Hippocampal formation (tissue), 2 donors: ENCODE measurements at regions not wholly inside any gene's neighbourhood (a gene's known extent, or its start where the extent isn't known, plus 50 kb on each side); places are given as distances from the start of the nearest gene placed in this dataset.
A peak's percentile ranks its signal among the peaks of the same experiment; 100 is the strongest.
"Not testable (repeated sequence)": the region's sequence is repeated elsewhere in the genome, so short reads cannot be mapped to it uniquely, and the experiment has no call there.

ENCODE experiments used
- DNase-seq, 2 donors: peaks; one replicate each; lab custom pipeline; 2025; lab: John Stamatoyannopoulos, UW

DNA sequence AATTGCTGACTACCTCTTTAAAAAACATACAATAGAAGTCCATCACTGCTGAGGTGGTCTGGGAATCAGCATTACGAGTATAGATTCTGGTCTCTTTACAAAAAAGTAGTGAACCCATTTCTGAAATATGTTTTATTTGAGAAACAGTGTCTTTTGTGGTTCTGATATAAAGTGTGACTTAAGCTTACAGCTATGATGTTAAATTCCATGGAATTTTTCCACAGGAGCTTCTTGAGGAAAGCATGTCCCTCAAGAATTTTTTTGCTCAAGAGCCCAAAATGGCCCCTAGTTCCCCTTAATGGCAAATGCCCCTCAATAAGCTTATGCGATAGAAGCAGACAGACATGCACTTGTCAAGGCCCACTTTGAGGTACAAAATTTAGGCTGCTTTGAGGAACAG is 265.7 kb downstream of the FAM170A start:
- DNase-seq, result no peak

- no peak for DNase-seq
These were observed 267.6 kb downstream of the FAM170A start for GRCh38 chr5:119896826-119897536.

DNA sequence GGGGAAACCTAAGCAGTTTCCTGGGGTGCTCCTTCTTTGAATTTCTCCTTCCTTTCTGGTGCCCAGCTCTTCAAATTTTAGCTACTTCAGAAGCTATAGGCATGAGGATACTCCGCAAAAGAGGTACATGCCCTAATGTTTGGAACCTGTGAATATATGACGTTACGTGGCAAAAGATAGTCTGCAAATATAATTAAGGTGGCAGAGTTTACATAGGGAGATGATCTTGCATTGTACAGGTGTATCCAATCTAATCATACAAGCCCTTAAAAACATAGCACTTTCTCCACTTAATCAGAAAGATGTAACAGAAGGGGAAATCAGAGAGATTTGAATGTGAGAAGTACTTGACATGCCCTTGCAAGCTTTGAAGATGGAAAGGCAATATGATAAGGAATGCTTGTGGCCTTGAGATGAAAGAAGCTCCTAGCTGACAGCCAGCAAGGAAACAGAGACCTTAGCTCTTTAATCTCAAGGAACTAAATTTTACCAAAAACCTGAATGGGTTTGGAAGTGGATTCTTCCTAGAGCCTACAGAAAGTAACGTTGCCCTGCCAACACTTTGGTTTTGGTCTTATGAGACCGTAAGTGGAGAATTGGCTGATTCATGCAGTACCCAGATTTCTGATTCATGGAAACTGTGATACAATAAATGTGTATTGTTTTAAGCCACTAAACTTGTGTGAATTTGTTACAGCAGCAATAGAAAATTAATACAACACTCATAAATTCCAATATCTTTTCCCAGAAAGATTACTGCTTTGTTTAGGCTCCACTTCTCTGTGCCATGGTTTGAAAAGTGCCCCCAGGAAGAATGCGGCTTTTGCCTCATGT is 268.4 kb downstream of the FAM170A start:
- no peak for DNase-seq

DNA sequence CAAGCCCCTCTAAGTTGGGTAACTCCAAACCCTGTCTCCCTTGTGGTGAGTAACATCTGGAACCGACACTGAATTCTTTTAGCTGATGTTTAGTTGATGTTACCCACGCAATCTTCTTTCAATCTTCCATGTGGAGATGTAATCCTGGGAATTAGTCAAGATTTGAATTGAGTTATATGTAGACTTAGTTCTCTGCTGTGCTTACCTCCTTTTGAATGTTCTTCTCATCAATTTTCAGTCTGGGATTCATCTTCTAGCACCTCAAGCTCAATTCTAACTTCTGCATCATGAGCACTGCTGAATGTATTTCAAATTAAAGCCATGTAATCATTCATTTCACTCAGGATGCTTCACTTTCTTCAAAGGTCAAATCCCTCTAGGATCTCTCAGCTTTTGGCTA is 270.6 kb downstream of the FAM170A start:
- DNase-seq, result no peak

DNA sequence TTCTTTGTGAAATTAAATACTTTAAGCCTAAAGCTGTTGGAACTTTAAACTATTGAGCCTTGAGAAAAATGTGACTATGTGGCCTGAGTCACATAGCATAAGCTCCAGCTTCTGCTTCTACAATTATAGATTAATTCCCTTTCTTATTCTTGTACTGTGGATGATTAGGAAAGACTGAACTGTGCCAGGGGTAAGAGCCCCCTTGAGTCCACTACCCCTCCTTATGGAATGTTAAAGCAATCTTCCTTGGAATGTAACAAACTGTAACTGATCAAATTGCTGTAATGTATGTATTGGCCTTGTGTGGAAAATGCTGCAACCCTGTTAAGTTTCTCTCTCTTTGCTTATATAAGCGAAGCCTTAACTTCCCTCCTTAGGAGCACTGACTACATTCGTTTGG is 273.2 kb downstream of the FAM170A start:
- no peak for DNase-seq

GRCh38 chr5:119913425-119913824 is 284.1 kb downstream of the FAM170A start:
- no peak for DNase-seq

GRCh38 chr5:119919279-119919678 is 289.9 kb downstream of the FAM170A start:
- no peak for DNase-seq

GRCh38 chr5:119926301-119926700 is 296.9 kb downstream of the FAM170A start:
- no peak for DNase-seq

GRCh38 chr5:119928974-119929373 is 299.6 kb downstream of the FAM170A start:
- no peak for DNase-seq

DNA sequence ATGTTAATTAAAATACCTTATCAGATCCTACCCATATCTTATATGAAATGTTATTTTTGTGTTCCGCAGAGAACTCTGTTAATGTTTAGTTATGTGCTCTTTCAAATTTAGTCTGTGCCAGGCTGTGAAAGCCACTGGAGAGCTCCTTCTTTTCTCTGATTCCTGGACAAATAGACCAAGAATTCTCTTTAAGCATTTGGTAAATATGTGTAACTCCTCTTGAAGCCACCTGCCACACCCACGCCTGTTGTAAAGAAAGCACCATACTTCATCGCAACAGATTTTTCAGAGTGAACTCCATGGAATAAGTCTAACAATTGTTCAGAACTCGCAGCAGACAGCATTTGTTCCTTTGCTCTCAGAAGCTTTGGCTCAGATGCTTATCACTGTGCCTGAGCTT is 301.1 kb downstream of the FAM170A start:
- peak in 1 of 2 donors; percentile 10 for DNase-seq

GRCh38 chr5:119943148-119943547 is 313.8 kb downstream of the FAM170A start:
- no peak for DNase-seq

- DNase-seq, result peak in 1 of 2 donors; percentile 7
These were observed 316.3 kb downstream of the FAM170A start for GRCh38 chr5:119945691-119946090.

GRCh38 chr5:119948162-119948561 is 318.8 kb downstream of the FAM170A start:
- DNase-seq, result no peak

- no peak for DNase-seq
These were observed 320.2 kb downstream of the FAM170A start for GRCh38 chr5:119949426-119949999.

DNA sequence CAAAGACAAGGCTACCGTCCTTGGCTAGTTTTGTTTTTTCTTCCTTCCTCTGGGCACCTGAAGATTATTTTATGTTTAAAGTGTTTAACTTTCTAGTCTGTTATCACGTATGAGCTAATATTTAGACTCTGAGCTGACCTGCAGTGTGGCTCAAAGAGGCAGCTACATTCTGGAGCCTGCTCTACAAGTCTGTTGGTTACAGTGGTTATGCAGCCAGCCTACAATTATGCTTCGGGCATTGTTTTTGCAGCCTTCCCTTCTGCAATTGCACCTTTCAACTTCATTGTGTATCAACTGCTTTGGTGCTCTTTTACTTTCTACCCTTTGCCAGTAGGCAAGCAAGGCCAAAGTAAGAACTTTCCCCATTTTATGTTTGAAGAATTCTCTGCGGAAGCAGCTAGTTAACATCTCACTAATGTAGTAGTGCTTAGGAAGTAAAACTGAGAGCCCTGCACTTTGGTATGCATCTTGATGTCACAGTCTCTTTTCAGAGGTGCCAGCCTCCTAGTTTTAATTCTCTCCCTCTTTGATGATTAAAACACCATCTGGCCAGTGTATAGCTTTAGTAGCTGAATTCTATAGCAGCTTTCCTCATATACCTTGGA is 322.1 kb downstream of the FAM170A start:
- peak in 1 of 2 donors; percentile 8 for DNase-seq

- DNase-seq, result no peak
These were observed 324.1 kb downstream of the FAM170A start for GRCh38 chr5:119953474-119953873.

DNA sequence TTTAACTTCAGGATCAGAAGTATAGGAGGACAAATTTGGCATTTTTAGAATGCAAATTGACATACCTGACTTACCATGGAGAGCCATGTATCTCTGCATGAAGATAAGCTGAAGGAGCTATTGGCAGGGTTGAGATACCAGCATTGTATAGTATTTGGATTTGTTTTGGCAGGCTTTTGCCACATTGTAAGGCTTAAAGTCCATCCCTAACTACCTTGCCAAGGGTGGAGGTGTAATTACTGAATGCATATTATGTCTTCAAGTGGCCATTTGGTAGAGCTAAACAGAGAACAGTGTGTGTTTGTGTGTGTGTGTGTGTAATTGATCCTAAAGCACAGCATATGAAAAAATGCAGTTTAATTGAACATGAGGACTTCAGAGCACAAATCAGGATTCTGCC is 324.7 kb downstream of the FAM170A start:
- no peak for DNase-seq

- no peak for DNase-seq
These were observed 332.6 kb downstream of the FAM170A start for GRCh38 chr5:119961993-119962392.

DNA sequence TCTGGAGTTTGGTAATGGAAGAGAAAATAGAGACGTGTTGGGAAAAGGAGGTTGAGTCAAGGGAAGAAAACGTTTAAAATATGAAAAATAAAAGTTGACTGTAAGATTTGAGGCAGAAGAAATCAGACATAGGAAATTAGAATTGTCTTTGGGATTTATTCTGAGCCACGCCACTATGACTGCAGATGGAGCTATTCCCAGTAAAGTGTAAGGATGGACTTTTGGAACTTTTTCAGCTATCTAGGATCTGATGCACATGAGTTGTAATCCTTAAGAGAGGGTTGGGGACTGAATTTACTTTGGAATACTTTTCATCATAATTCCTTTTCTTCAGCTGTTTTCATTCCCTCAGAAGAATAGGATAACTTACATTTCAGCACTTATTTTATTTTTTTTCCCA is 336.7 kb downstream of the FAM170A start:
- DNase-seq, result no peak

GRCh38 chr5:119968690-119969089 is 339.3 kb downstream of the FAM170A start:
- no peak for DNase-seq

DNA sequence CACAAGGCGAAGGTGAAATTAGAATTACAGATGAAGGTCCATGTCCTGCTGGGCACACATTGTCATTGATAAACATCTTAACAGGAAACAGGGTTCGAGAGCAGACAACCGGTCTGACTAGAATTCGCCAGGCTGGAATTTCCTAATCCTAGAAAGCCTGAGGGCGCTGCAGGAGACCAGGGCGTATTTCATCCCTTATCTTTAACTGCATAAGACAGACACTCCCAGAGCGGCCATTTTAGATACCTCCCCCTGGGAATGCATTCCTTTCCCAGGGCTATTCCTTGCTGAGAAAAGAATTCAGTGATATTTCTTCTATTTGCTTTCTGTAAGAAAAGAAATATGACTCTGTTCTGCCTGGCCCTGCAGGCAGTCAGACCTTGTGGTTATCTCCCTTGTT is 357.7 kb downstream of the FAM170A start:
- DNase-seq, result not testable (repeated sequence)

- DNase-seq, result no peak
These were observed 362.3 kb downstream of the FAM170A start for GRCh38 chr5:119991625-119992024.

GRCh38 chr5:119996128-119996527 is 366.8 kb downstream of the FAM170A start:
- no peak for DNase-seq
